Large intestine (tissue), 3 donors: ENCODE measurements at regions not wholly inside any gene's neighbourhood (a gene's known extent, or its start where the extent isn't known, plus 50 kb on each side); places are given as distances from the start of the nearest gene placed in this dataset.
"Not testable (repeated sequence)": the region's sequence is repeated elsewhere in the genome, so short reads cannot be mapped to it uniquely, and the experiment has no call there.

ENCODE experiments used
- DNase-seq, 2 donors: peaks; one replicate each; pipeline versions ENCODE4 v3.0.0 to v3.0.0-alpha.2; 2013
- H3K27ac ChIP-seq: one replicate; pipeline ENCODE4 v1.5.1; 2013; ENCODE audit warnings: low read length
- H3K27me3 ChIP-seq: 2 replicates; pipeline ENCODE4 v1.6.1; 2013; ENCODE audit warnings: low read length; ENCODE audit not compliant: control insufficient read depth, insufficient read depth
- H3K36me3 ChIP-seq: 2 replicates; pipeline ENCODE4 v1.6.1; 2013; ENCODE audit warnings: low read length; ENCODE audit not compliant: control insufficient read depth, insufficient read depth
- H3K4me1 ChIP-seq: one replicate; pipeline ENCODE4 v1.6.1; 2013; ENCODE audit warnings: low read length; ENCODE audit not compliant: control insufficient read depth, insufficient read depth
- H3K4me3 ChIP-seq: one replicate; pipeline ENCODE4 v1.5.1; 2013; ENCODE audit warnings: low read length
- H3K9me3 ChIP-seq: one replicate; pipeline ENCODE4 v1.6.1; 2013; ENCODE audit warnings: mild to moderate bottlenecking, low read depth, low read length, moderate library complexity; ENCODE audit not compliant: control insufficient read depth
- WGBS: methylation state at CpG from one replicate; pipeline ENCODE4 v1.1.5; 2013; ENCODE audit warnings: low lambda C conversion rate; ENCODE audit not compliant: insufficient coverage; 5-methylcytosine and 5-hydroxymethylcytosine counted together

DNA sequence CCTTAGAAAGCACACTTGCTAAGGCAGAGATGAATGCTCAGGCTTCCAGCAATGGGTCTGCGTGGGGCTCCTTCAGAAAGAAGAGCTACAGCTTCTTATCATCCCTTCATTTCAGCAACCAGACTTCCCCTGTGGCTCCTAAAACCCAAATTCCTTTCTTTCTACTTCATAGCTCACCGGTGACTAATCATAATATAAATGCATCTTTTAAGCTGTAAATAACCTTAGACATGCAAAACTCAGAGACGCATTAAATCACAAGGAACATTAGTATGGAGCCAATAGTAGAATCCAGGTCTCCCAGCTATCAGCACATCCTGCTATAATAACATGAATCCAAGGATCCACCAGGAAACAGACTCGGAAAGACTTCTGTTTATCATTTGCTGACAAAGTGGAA lies 375.6 kb downstream of the COG6 start:
- Histone ChIP-seq H3K27me3 (no peaks in the 10 kb centered on the region), H3K36me3 (no peaks in the 10 kb centered on the region), H3K4me1 (no peaks in the 10 kb centered on the region), H3K9me3 (no peaks in the 10 kb centered on the region), H3K4me3 (no peak overlapping the region), H3K27ac (no peak overlapping the region)
- DNase-seq = no peak
- 60% methylated on average over 1 of the region's 4 CpGs for WGBS

DNA sequence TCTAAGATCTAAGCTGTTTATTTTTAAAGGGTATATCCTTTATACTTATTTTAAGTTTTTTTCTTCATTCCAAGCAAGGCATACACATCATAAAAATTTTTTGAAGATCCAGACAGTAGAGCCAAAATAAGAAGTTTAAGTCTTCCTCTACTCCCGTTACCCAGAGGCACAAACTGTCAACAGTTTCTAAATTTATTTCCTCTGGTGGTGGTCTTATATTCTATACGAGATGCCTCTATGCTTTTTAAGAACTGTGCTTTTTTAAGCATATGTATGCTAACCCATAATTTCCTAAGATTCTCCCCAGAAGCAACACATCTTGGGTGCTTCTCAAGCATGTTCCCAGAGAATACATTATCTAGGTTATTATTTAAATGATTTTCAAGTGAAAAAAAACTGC lies 383.6 kb downstream of the COG6 start:
- Histone ChIP-seq H3K4me1 (no peaks in the 10 kb centered on the region), H3K36me3 (no peaks in the 10 kb centered on the region), H3K4me3 (no peak overlapping the region), H3K27me3 (no peaks in the 10 kb centered on the region), H3K27ac (no peak overlapping the region), H3K9me3 (no peaks in the 10 kb centered on the region)
- DNase-seq = no peak
- 50% methylated on average over 1 of the region's 2 CpGs for WGBS

DNA sequence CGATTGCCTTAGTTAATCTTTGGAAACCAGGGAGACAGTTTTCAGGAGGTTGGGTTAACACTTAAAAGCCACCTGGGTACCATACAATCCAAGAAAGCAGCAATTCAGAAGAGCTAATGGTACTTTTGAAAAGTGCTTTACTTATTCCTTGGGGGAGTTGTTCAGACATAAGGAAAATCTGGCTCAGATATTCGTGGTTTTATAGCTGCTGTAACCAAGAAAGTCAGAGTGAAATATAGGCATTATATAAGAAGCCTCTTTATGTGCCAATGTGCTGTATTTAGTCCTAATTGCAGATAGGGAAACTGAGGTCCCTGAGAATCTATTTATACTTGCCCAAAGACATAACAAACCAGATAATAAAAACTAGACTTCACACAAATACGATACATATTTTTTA lies 387.5 kb downstream of the COG6 start:
- no peak overlapping the region for H3K27ac ChIP-seq
- no CpG with 5 or more reads among the region's 3 CpGs for WGBS
- no peaks in the 10 kb centered on the region for H3K9me3 ChIP-seq
- no peak overlapping the region for H3K4me3 ChIP-seq
- DNase-seq = no peak
- no peaks in the 10 kb centered on the region for H3K27me3 ChIP-seq
- H3K4me1 ChIP-seq = no peaks in the 10 kb centered on the region
- no peaks in the 10 kb centered on the region for H3K36me3 ChIP-seq

DNA sequence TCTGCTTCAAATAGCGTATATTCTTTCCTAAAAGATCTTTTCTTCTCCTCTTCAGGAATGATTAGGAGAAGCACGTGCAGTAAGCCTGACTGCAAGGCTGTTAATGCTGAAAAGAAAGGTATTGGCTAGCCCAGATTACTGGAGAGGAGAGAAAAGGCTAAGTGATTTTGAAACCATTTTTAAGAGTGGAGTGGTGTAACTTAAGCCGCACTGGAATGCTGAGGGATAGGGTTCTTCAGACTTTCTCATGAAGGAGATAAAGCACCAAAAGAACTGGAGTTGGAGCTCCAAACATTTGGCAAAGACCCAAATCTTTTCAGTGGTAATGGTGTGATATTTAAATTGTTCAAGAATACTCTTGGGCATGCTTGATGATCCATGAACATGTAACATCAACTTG lies 388.3 kb downstream of the COG6 start:
- Histone ChIP-seq H3K4me3 (no peak overlapping the region), H3K4me1 (no peaks in the 10 kb centered on the region), H3K27ac (no peak overlapping the region), H3K36me3 (no peaks in the 10 kb centered on the region), H3K27me3 (no peaks in the 10 kb centered on the region), H3K9me3 (no peaks in the 10 kb centered on the region)
- DNase-seq = no peak
- no CpG with 5 or more reads among the region's 3 CpGs for WGBS

DNA sequence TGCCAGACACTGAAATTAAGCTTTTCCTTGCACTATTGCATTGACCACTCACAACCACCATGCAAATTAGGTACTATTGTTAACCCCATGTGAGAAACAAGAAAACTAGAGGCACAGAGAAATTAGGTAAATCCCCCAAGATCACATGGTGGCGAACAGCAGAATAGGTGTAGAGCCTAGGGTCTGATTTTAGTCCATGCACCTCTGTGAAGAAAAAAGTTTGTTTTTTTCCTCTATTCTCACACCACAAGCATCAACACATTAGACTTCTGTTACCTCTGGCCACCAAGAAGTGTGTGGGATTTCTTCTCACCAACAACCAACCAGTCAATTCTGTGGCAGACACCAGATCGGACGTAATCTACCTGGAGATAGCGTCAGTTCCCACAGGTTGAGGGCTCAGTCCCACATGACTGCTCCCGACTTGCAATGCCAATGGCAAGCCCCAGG lies 391.9 kb downstream of the COG6 start:
- no peaks in the 10 kb centered on the region for H3K36me3 ChIP-seq
- H3K4me3 ChIP-seq = no peak overlapping the region
- WGBS = no CpG with 5 or more reads among the region's 5 CpGs
- H3K9me3 ChIP-seq = no peaks in the 10 kb centered on the region
- H3K4me1 ChIP-seq = no peaks in the 10 kb centered on the region
- no peak for DNase-seq
- no peak overlapping the region for H3K27ac ChIP-seq
- no peaks in the 10 kb centered on the region for H3K27me3 ChIP-seq

DNA sequence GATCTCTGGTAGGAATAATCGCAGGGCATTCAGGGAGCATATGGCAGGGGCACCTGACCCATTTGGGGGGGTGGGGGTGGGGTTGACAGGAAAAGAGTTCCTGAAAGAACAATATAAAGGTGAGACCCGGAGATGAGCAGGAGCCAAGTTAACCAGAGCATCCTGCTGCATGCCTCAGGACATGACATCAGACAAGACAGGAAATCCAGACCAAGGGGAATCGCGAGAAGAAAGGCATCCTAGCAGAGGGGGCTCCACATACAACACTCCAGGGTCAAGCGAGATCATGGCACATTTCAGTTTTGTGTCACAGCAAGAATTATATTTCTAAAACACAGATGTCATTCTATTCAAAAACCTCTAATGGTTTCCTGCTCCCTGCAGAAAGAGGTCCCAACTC lies 393.1 kb downstream of the COG6 start:
- H3K9me3 ChIP-seq = no peaks in the 10 kb centered on the region
- H3K27ac ChIP-seq = no peak overlapping the region
- WGBS = no CpG with 5 or more reads among the region's 5 CpGs
- H3K4me3 ChIP-seq = no peak overlapping the region
- no peaks in the 10 kb centered on the region for H3K4me1 ChIP-seq
- H3K36me3 ChIP-seq = no peaks in the 10 kb centered on the region
- no peak for DNase-seq
- H3K27me3 ChIP-seq = no peaks in the 10 kb centered on the region

DNA sequence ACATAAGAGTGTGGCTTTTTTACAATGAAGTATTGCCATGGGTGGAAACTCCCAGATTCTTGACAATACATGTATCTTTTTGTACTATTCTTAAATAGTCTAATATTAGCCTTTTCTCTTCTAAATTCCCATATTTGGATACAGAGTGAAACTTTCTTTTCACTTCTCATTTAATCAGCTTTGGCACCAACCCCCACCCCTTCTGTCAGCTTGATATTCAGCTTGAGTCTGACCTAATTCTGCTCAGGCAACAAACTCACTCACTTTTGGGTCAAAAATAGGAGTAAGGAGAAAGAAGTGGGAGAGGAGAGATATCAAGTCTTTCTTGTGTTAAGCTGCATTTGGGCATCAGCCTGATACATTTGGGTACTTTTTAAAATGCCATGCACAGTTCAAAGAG lies 397.5 kb downstream of the COG6 start:
- DNase-seq = no peak
- Histone ChIP-seq H3K4me1 (no peaks in the 10 kb centered on the region), H3K27me3 (no peaks in the 10 kb centered on the region), H3K27ac (no peak overlapping the region), H3K36me3 (no peaks in the 10 kb centered on the region), H3K4me3 (no peak overlapping the region), H3K9me3 (no peaks in the 10 kb centered on the region)

DNA sequence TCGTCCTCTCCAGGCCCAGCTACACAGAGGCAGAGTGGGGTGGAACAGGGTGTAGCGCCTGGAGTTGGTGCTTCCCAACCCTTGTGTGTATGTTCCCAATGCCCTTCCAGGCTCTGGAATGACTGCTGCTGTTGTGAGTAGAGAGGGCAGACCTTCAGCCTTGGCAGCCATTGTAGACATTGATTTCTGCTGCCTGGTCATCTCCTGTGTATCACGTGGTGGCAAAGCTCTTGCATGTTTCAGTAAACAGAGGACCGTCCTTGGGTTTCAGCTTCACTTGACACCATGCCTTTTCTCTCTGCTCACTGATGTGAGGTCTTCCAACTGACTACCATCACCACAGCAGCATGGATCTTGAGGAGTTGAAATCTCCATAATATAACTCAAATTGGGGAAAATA lies 397.9 kb downstream of the COG6 start:
- H3K27me3 ChIP-seq = no peaks in the 10 kb centered on the region
- H3K4me3 ChIP-seq = no peak overlapping the region
- no peak overlapping the region for H3K27ac ChIP-seq
- H3K36me3 ChIP-seq = no peaks in the 10 kb centered on the region
- no CpG with 5 or more reads among the region's 4 CpGs for WGBS
- no peaks in the 10 kb centered on the region for H3K4me1 ChIP-seq
- H3K9me3 ChIP-seq = no peaks in the 10 kb centered on the region
- DNase-seq = no peak

DNA sequence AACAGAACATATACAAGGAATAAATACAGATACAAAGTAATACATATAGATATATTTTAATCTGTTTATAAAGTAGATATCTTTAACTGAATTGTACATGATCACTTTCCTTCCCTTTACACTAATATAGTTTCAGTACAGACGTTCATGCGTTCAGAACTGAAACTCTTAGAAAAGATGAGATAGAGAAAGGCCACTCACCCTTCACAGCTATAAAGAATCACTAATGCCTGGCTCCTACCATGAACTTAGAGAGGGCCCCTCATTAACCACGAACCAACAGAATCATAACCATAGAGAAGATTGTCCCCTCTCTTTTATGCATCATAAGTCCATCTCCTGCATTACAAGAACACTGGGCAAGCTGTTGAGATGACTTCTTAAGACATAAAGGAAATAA lies 399.0 kb downstream of the COG6 start:
- no CpG with 5 or more reads among the region's 3 CpGs for WGBS
- not testable (repeated sequence) for H3K4me1 ChIP-seq, DNase-seq, H3K27ac ChIP-seq, H3K27me3 ChIP-seq, H3K9me3 ChIP-seq, H3K4me3 ChIP-seq, H3K36me3 ChIP-seq

DNA sequence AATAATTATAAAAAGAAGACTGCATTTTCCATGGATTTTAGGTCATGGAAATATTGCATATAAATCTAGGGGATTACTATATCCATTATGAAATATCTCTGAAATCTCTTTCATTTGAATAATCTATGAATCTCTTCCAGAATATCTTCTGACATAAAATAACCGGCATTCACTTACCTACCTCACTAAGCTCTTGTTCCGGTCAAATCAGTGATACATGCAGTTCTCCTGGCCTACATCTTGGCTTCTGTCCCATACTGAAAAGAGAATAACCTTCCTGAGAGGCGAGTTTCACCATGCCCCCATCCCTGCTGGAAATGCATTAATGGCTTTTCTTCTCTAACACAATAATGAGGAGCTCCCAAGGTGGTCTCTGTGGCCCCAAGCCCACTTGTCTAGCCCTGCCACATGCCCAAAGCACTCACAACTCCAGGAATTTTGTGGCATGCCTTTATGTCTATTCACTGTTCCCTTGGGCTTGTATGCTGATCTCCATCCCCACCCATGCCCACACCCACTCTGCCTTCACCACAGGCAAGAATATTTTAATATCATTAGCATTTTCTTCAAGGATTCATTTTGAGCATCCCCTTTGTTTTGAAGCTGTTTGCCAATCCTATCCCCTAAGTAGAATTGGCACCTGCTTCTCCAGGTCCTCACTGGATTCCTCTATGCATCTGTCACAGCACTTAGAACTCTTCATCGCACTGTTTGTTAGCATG lies 401.6 kb downstream of the COG6 start:
- Histone ChIP-seq H3K36me3 (no peaks in the 10 kb centered on the region), H3K4me1 (no peaks in the 10 kb centered on the region), H3K27me3 (no peaks in the 10 kb centered on the region), H3K9me3 (no peaks in the 10 kb centered on the region), H3K27ac (no peak overlapping the region), H3K4me3 (no peak overlapping the region)
- DNase-seq = no peak
- WGBS = 100% methylated on average over 1 of the region's 4 CpGs

DNA sequence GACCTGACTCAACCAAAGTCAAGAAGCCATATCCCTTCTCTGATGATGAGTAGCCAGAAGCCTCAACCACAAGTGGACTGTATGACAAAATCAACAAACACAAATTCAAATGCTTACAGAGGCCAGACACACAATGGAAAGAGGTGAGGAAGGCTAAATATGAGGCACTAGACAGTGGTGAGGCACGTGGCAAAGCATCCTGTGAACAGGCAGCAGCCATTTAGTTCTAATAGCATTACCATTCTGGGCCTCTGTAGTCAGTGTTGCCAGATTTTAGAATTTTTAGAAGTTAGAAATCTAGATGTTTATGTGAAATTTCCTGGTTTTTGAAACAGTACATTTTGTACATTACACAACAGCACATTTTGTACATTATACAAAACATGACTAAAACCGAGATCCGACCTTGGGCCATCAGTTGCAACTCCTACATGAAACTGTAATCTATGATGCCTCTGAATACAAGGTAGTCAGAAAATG lies 403.3 kb downstream of the COG6 start:
- WGBS = no CpG with 5 or more reads among the region's 3 CpGs

More for the DNA sequence above, 403.3 kb downstream of the COG6 start:
- no peaks in the 10 kb centered on the region for H3K36me3 ChIP-seq
- no peaks in the 10 kb centered on the region for H3K27me3 ChIP-seq
- H3K9me3 ChIP-seq = no peaks in the 10 kb centered on the region
- no peaks in the 10 kb centered on the region for H3K4me1 ChIP-seq
- H3K4me3 ChIP-seq = no peak overlapping the region
- no peak for DNase-seq
- no peak overlapping the region for H3K27ac ChIP-seq
